KBM-7 (cell line): ENCODE measurements at regions not wholly inside any gene's neighbourhood (a gene's known extent, or its start where the extent isn't known, plus 50 kb on each side); places are given as distances from the start of the nearest gene placed in this dataset.
"Not testable (repeated sequence)": the region's sequence is repeated elsewhere in the genome, so short reads cannot be mapped to it uniquely, and the experiment has no call there.

Experiments
- DNase-seq: peaks from one replicate; pipeline ENCODE4 v3.0.0-alpha.2; 2015
- in situ Hi-C: fragments of 300-500 bp; cut with MboI; formaldehyde crosslinking; loops from 2 replicates; pipeline ENCODE4 v1.14.3; 2020; ENCODE audit warnings: low sequenced_read_pairs, low pct_unique_long_range_greater_than_20kb, mixed read lengths

DNA sequence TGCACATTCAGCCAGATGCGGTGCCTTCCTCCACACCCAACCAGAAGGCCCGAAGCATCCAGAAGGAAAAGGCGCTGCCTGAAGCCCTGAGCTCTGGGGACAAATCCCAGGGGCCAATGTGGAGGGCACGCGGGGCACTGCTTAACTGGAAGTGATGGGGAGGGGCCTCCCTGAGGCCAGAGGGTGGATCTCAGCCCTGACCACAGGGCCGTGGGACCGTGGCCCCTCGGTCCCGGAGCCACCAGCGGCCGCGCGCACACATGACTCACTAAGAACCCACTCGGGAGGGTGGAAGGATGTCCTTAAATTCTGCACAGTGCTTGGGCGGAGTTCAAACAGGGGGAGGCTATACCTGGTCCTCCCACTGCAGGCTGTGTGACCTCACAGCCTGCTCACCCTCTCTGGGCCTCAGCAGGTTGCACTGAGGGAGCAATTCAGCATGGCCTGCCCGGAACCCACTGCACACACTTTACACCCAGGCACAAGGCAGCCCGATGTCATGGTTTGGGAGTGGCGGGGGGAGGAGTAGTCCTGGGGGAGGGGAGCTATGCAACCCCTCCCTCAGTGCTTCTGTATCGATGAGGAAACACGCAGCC lies 89.5 kb downstream of the RFLNA start:
- in situ Hi-C loops, result no loop called here
- no peak for DNase-seq

GRCh38 chr12:124383028-124383427 lies 88.1 kb downstream of the RFLNA start:
- in situ Hi-C loops, result no loop called here
- no peak for DNase-seq

- DNase-seq, result no peak
- in situ Hi-C loops, result no loop called here
Observed at GRCh38 chr12:124381456-124382296, 86.8 kb downstream of the RFLNA start.

DNA sequence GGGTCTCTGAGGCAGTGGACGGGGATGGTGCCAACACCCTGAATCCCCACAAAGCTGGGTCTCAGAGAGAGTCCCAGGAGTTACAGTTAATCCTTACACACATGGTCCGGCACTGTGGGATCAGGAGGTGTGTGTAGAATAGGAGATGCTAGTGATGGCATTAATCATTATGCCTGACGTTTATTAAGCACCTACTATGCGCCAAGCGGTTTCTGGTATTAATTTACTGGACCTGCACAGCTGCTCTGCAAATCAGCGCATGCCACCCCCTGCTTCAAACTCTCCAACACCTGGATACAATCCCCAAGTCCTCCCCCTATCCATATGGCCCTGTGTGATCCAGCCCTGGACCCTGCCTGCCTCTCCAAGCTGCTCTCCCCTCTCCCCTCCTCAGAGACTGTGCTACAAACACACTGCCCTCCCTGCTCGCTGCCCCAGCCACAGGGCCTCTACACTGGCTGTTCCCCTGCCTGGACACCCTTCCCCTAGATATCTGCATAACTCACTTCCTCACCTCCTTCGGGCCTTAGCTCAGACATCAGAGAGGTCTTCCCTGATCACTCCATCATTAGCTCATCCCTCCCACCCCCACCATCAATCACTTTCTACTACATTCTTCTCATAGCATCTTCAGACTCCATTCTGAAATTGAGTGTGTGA lies 86.0 kb downstream of the RFLNA start:
- no peak for DNase-seq
- in situ Hi-C loops, result no loop called here

GRCh38 chr12:124379938-124380754 lies 85.3 kb downstream of the RFLNA start:
- in situ Hi-C loops, result no loop called here
- peak; percentile 61 for DNase-seq

DNA sequence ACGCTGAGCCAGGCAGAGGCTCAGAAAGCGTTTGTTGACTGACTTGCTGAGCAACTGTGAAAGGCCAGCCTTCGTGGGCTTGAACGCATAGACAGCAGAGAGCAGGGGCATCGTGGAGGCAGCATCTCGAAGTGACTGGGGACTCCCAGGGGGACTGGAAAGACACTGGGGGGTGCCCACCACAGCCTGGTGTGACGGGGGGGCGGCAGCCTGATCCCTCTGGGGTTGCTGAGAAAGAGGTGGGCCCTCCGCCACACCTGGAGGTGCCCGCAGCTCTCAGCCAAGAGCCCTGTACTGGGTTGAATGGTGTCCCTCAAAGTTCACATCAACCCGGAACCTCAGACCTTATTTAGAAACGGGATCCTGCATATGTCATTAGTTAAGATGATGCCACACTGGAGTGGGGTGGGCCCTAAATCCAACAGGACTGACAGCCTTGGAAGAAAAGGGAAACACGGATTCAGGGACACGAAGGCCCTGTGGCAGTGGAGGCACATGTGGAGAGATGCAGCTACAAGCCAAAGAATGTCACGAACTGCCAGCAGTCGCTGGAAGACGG lies 84.6 kb downstream of the RFLNA start:
- no peak for DNase-seq
- in situ Hi-C loops, result no loop called here

DNA sequence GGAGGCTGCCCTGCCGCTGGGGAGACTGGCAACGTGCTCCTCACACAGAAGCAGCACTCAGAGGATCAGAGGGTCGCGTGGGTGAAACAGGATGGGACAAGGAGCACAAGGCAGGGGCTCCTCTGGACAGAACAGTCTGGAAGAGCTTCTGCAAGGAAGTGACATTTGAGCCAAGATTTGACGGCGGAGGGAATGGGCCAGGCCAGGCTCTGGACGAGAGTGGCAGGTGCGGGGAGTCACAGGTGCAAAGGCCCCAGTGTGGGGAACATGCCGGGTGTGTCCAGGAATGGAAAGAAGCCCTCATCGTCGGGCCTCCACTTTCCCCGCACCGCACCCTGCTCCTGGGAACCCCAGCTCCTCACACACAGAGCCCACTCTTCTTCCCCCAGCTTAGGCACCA lies 84.0 kb downstream of the RFLNA start:
- in situ Hi-C loops, result no loop called here
- DNase-seq, result no peak

DNA sequence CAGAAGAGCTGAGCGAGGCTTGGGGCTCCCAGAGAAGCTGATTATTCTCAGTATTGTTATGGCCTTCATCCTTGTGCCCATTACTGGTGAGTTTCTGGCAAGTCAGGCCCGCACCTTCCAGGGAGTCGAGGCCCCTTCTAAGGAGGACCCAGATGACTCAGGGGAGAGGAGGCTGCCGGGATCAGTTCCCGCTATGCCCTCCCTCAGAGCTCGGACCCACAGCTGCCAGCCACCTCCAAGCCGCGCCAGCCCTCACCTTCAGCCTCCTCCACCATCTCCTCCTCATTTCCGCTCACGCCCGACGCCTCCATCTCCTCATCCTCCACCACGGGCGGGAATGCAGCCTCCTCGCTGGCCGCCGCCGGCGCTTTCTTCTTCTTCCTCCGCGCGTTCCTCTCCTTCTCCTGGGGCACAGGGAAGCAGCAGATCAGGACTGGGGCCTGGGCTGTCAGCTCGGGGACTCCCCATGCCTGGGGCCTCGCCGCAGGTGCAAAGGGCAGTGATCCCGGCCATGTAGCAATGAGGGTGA lies 83.2 kb downstream of the RFLNA start:
- in situ Hi-C loops, result no loop called here
- DNase-seq, result no peak

- in situ Hi-C loops, result no loop called here
- no peak for DNase-seq
Observed at GRCh38 chr12:124376435-124376834, 81.5 kb downstream of the RFLNA start.

GRCh38 chr12:124375789-124376175 lies 80.9 kb downstream of the RFLNA start:
- DNase-seq, result no peak
- in situ Hi-C loops, result no loop called here

GRCh38 chr12:124375141-124375788 lies 80.4 kb downstream of the RFLNA start:
- DNase-seq, result no peak
- in situ Hi-C loops, result no loop called here

- DNase-seq, result no peak
- in situ Hi-C loops, result no loop called here
Observed at GRCh38 chr12:124374567-124374966, 79.7 kb downstream of the RFLNA start.

GRCh38 chr12:124374147-124374546 lies 79.3 kb downstream of the RFLNA start:
- no peak for DNase-seq
- in situ Hi-C loops, result no loop called here

DNA sequence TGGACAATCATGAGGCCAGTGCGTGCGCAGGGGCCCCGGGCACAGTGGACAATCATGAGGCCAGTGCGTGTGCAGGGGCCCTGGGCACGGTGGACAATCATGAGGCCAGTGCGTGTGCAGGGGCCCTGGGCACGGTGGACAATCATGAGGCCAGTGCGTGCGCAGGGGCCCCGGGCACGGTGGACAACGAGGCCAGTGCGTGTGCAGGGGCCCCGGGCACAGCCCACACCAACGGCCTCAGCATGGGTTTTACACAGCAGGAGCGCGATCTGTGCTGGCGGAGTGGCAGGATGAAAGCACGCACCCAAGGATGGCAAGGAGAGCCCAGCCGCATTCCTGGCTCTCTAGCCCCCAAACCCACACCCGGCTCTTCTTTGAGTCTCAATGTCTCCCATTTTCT lies 78.8 kb downstream of the RFLNA start:
- DNase-seq, in situ Hi-C loops: not testable (repeated sequence)

GRCh38 chr12:124372831-124373230 lies 77.9 kb downstream of the RFLNA start:
- no peak for DNase-seq
- in situ Hi-C loops, result no loop called here

GRCh38 chr12:124371970-124372555 lies 77.2 kb downstream of the RFLNA start:
- DNase-seq, result no peak
- in situ Hi-C loops, result no loop called here

DNA sequence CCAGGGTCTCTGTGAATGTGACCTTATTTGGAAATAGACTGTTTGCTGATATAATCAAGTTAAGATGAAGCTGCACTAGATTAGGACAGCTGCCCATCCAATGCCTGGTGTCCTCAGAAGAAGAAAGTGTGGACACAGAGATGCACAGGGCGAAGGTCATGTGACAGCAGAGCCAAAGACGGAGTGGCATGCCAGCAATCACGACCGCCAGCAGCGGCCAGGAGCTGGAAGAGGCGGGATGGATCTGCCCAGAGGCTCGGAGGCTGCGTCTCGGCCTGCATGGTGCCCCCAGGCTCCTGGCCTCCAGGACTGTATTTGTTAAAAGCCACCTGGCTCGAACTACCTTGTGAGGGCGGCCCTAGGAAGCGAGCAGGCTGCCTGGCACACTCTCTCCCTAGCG lies 76.5 kb downstream of the RFLNA start:
- no peak for DNase-seq
- in situ Hi-C loops, result no loop called here

- in situ Hi-C loops, result no loop called here
- DNase-seq, result no peak
Observed at GRCh38 chr12:124370851-124371250, 76.0 kb downstream of the RFLNA start.
